ENCODE measurements at regions not wholly inside any gene's neighbourhood (a gene's known extent, or its start where the extent isn't known, plus 50 kb on each side); places are given as distances from the start of the nearest gene placed in this dataset.

DNA sequence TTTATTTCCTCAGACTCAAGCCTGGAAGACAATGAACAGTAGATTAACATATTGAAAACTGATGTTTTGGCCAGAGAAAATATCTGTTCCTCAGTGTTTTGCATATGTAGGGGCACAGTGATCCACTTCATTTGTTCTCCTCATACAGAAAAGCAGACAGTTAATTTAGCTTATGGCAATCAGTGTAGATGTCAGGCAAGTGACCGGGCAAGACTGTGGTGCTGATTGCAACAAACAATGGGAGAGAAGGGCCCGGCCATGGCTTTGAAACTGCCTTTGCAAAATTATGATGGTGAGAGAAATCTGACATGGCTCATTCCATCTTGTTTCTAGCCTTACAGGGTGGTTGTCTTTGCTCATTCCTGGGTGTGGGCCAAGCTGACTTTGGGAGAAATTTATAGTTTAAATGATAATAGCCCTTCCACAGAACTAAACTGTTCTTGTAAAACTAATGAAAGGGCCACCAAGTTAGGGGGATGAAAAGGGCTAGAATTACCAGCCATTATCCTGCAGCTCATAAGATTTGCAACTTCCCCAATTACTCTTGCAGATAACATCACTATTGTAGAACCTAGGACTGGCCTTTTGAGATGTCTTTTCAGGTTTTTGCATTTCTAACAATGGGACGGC lies 220.3 kb downstream of the KTN1 start:
- H3K79me2 ChIP-seq (ENCODE audit: insufficient read depth, low read depth): no peaks in the 10 kb centered on the region
- no peaks in the 10 kb centered on the region for H3K36me3 ChIP-seq (ENCODE audit: insufficient read depth)
- H4K20me1 ChIP-seq (ENCODE audit: insufficient read depth): no peaks in the 10 kb centered on the region
- H3K27me3 ChIP-seq (ENCODE audit: insufficient read depth, low read depth): no peaks in the 10 kb centered on the region
- no peak overlapping the region for H2AFZ ChIP-seq (ENCODE audit: low read depth)
- no peak overlapping the region for H3K27ac ChIP-seq
- TF ChIP-seq, protein P1, sequence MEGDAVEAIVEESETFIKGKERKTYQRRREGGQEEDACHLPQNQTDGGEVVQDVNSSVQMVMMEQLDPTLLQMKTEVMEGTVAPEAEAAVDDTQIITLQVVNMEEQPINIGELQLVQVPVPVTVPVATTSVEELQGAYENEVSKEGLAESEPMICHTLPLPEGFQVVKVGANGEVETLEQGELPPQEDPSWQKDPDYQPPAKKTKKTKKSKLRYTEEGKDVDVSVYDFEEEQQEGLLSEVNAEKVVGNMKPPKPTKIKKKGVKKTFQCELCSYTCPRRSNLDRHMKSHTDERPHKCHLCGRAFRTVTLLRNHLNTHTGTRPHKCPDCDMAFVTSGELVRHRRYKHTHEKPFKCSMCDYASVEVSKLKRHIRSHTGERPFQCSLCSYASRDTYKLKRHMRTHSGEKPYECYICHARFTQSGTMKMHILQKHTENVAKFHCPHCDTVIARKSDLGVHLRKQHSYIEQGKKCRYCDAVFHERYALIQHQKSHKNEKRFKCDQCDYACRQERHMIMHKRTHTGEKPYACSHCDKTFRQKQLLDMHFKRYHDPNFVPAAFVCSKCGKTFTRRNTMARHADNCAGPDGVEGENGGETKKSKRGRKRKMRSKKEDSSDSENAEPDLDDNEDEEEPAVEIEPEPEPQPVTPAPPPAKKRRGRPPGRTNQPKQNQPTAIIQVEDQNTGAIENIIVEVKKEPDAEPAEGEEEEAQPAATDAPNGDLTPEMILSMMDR (conservative IDR thresholded peaks at IDR 0.05; ENCODE audit: low read depth, low read length): no peak
- H3K4me2 ChIP-seq: no peak overlapping the region
- H3K4me3 ChIP-seq (IDR thresholded peaks at IDR 0.05; ENCODE audit: insufficient read depth, low read depth, low read length): no peak overlapping the region
- H3K9ac ChIP-seq: no peak overlapping the region
- no peaks in the 10 kb centered on the region for H3K4me1 ChIP-seq (ENCODE audit: low read depth, poor library complexity, severe bottlenecking)

DNA sequence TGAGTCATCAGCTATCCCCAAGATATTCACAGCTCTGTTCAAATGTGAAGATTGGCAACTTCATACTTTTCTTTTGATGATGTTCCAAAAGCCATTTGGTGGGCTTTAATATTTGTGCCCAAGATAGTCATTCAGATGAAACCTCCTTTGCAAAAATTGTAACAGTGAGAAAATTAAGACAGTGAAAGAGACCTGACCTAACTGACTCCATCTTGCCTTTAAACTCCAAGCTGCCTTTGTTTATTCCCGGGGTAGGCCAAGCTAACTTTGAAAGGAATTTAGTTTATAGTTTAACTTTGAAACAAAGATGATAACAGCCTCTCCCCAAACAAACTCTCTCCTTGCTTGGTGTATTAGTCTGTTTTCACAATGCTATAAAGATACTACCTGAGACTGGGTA lies 221.1 kb downstream of the KTN1 start:
- H2AFZ ChIP-seq (ENCODE audit: low read depth): no peak overlapping the region
- H3K27me3 ChIP-seq (ENCODE audit: insufficient read depth, low read depth): no peaks in the 10 kb centered on the region
- no peak overlapping the region for H3K27ac ChIP-seq
- no peak overlapping the region for H3K4me2 ChIP-seq
- H3K4me3 ChIP-seq (IDR thresholded peaks at IDR 0.05; ENCODE audit: insufficient read depth, low read depth, low read length): no peak overlapping the region
- no peaks in the 10 kb centered on the region for H4K20me1 ChIP-seq (ENCODE audit: insufficient read depth)
- H3K36me3 ChIP-seq (ENCODE audit: insufficient read depth): no peaks in the 10 kb centered on the region
- no peak overlapping the region for H3K9ac ChIP-seq
- TF ChIP-seq, protein P1 (conservative IDR thresholded peaks at IDR 0.05; ENCODE audit: low read depth, low read length): no peak
- H3K79me2 ChIP-seq (ENCODE audit: insufficient read depth, low read depth): no peaks in the 10 kb centered on the region
- no peaks in the 10 kb centered on the region for H3K4me1 ChIP-seq (ENCODE audit: low read depth, poor library complexity, severe bottlenecking)

DNA sequence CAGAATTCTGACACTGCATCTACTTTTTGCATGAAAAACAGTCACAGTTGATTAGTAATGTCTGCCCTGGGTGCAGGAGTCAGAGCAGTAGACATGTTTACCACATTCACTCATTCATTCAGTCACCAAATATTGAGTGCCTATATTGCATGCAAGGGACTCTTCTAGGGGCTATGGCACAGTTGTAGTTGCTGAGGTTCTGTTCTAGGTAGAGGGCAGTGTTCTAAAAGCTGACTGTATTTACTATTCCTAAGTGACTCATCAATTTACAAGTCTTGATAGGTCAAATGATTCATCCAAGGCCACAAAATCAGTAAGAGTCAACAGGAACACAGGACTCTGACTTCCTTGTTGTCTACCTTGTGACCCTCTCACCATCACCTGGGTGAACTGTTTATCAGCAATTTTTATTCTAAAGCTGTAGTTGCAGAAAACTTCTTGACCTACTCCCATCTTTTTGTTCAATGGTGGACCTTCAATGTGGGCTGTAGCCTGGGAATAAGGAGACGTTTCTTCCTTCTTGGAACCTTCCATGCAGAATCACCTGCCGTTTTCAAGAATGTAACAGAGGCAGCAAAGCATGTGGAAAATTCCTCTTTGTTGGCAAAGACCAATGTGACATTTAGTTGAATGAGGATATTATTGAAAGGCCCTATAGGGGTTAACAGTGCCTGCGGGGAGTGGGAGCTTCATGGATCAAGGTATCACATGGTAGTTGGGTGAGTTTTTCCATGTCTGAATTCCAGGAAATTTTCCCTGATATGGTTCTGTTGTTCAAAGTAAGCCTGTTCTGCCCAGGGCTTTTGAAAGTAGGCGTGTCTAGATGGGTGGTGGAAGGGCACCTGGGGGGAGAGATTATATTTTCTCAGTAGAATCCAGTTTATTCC lies 223.2 kb downstream of the KTN1 start:
- Histone ChIP-seq H3K9ac (no peak overlapping the region), H3K4me1 (ENCODE audit: low read depth, poor library complexity, severe bottlenecking) (no peaks in the 10 kb centered on the region), H3K4me2 (no peak overlapping the region), H3K27ac (no peak overlapping the region), H2AFZ (ENCODE audit: low read depth) (no peak overlapping the region), H3K36me3 (ENCODE audit: insufficient read depth) (no peaks in the 10 kb centered on the region), H3K4me3 (IDR thresholded peaks at IDR 0.05; ENCODE audit: insufficient read depth, low read depth, low read length) (no peak overlapping the region), H4K20me1 (ENCODE audit: insufficient read depth) (no peaks in the 10 kb centered on the region), H3K79me2 (ENCODE audit: insufficient read depth, low read depth) (no peaks in the 10 kb centered on the region), H3K27me3 (ENCODE audit: insufficient read depth, low read depth) (no peaks in the 10 kb centered on the region)
- TF ChIP-seq, protein P1 (conservative IDR thresholded peaks at IDR 0.05; ENCODE audit: low read depth, low read length): no peak

DNA sequence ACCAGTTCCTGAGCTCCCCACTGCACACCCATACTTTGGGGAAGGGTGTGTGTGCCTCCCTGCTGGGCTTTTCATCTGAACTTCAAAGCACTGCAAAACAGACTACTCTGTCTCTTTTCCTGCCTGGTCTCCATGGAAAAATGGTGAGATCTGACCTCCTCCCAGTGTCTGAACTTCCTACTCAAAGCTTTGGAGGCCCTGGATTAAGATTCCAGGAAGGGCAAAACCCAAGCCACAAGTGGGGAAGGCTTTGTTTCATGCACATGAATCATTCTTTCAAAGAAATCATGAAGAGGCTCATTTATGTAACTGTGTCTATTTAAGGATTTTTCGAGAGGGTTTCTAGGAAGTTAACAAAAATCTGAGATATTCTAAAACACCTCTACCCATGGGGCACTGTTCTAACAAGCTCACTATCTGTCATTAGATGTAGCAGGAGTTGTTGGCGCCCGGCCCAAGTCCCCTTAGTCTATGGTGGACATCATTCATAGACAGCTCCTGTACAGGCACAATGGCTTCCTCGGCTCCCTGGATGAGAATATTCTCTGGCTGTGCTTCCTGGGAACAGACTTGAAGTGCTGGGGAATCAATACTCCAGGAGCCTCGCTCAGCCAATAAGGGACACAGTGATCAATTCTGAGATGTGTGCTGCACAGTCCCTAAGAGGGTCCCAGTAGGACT lies 224.0 kb downstream of the KTN1 start:
- no peak overlapping the region for H3K27ac ChIP-seq
- no peaks in the 10 kb centered on the region for H3K79me2 ChIP-seq (ENCODE audit: insufficient read depth, low read depth)
- no peaks in the 10 kb centered on the region for H3K27me3 ChIP-seq (ENCODE audit: insufficient read depth, low read depth)
- H4K20me1 ChIP-seq (ENCODE audit: insufficient read depth): no peaks in the 10 kb centered on the region
- no peaks in the 10 kb centered on the region for H3K4me1 ChIP-seq (ENCODE audit: low read depth, poor library complexity, severe bottlenecking)
- no peak overlapping the region for H3K4me3 ChIP-seq (IDR thresholded peaks at IDR 0.05; ENCODE audit: insufficient read depth, low read depth, low read length)
- H2AFZ ChIP-seq (ENCODE audit: low read depth): no peak overlapping the region
- no peak overlapping the region for H3K9ac ChIP-seq
- H3K4me2 ChIP-seq: no peak overlapping the region
- no peaks in the 10 kb centered on the region for H3K36me3 ChIP-seq (ENCODE audit: insufficient read depth)
- TF ChIP-seq, protein P1 (conservative IDR thresholded peaks at IDR 0.05; ENCODE audit: low read depth, low read length): no peak

Data from KMS-11 (cell line).